Mesenchymal stem cell (in vitro differentiated cells and primary cell): ENCODE measurements at regions not wholly inside any gene's neighbourhood (a gene's known extent, or its start where the extent isn't known, plus 50 kb on each side); places are given as distances from the start of the nearest gene placed in this dataset.
"Not testable (repeated sequence)": the region's sequence is repeated elsewhere in the genome, so short reads cannot be mapped to it uniquely, and the experiment has no call there.

Source experiments
- DNase-seq: peaks from one replicate; pipeline ENCODE4 v3.0.0-alpha.2; 2013
- H2AFZ ChIP-seq: one replicate; pipeline ENCODE4 v1.6.1; 2013; ENCODE audit warnings: low read depth, mild to moderate bottlenecking, control low read depth, inconsistent platforms, low read length, moderate library complexity
- H2AK5ac ChIP-seq: 2 replicates; pipeline ENCODE4 v1.6.1; 2013; ENCODE audit warnings: low read length, moderate library complexity, mild to moderate bottlenecking, inconsistent platforms; ENCODE audit not compliant: severe bottlenecking
- H2BK120ac ChIP-seq: one replicate; pipeline ENCODE4 v1.6.1; 2013; ENCODE audit warnings: low read depth, mild to moderate bottlenecking, inconsistent platforms, low read length, moderate library complexity
- H2BK12ac ChIP-seq, 2 experiments: one replicate each; pipeline ENCODE4 v1.6.1; 2013; ENCODE audit warnings: inconsistent platforms in 2 of 2, low read length in 2 of 2, mild to moderate bottlenecking in 2 of 2, moderate library complexity in 2 of 2, control low read depth in 1 of 2
- H2BK15ac ChIP-seq: one replicate; pipeline ENCODE4 v1.6.1; 2013; ENCODE audit warnings: mild to moderate bottlenecking, low read depth, inconsistent platforms; ENCODE audit not compliant: poor library complexity, severe bottlenecking
- H2BK5ac ChIP-seq: 2 replicates; pipeline ENCODE4 v1.6.1; 2013; ENCODE audit warnings: low read depth, mild to moderate bottlenecking, low read length, control low read depth, inconsistent platforms; ENCODE audit not compliant: poor library complexity, severe bottlenecking
- H3K14ac ChIP-seq, 2 experiments: one replicate each; pipeline ENCODE4 v1.6.1; 2013; ENCODE audit warnings: inconsistent platforms in 2 of 2, low read length in 2 of 2, control low read depth in 1 of 2, mild to moderate bottlenecking in 1 of 2, moderate library complexity in 1 of 2
- H3K18ac ChIP-seq, 2 experiments: one replicate each; pipeline ENCODE4 v1.6.1; 2013; ENCODE audit warnings: inconsistent platforms in 2 of 2, low read length in 2 of 2, control low read depth in 1 of 2, low read depth in 1 of 2, mild to moderate bottlenecking in 1 of 2
- H3K23ac ChIP-seq, 2 experiments: one replicate each; pipeline ENCODE4 v1.6.1; 2013; ENCODE audit warnings: inconsistent platforms in 2 of 2, low read length in 2 of 2, mild to moderate bottlenecking in 2 of 2, moderate library complexity in 2 of 2, control low read depth in 1 of 2
- H3K27ac ChIP-seq: 2 replicates; pipeline ENCODE4 v1.5.1; 2013; ENCODE audit warnings: mild to moderate bottlenecking, moderate library complexity, low read length, control low read depth, inconsistent platforms; ENCODE audit not compliant: poor library complexity, severe bottlenecking
- H3K27me3 ChIP-seq, 2 experiments: 2 replicates each; pipeline versions ENCODE4 v1.6.1 to v1.7.0; 2013; ENCODE audit warnings: low read length in 2 of 2, mild to moderate bottlenecking in 2 of 2, moderate library complexity in 2 of 2, control low read depth in 1 of 2, inconsistent platforms in 1 of 2; ENCODE audit not compliant: control insufficient read depth in 1 of 2, insufficient read depth in 1 of 2
- H3K36me3 ChIP-seq, 2 experiments: 2 replicates each; pipeline versions ENCODE4 v1.6.1 to v1.7.0; 2013; ENCODE audit warnings: low read length in 2 of 2, control low read depth in 1 of 2, inconsistent platforms in 1 of 2, low read depth in 1 of 2, mild to moderate bottlenecking in 1 of 2; ENCODE audit not compliant: insufficient read depth in 2 of 2, control insufficient read depth in 1 of 2
- H3K4ac ChIP-seq, 2 experiments: one replicate each; pipeline ENCODE4 v1.6.1; 2013; ENCODE audit warnings: inconsistent platforms in 2 of 2, low read length in 2 of 2, mild to moderate bottlenecking in 2 of 2, moderate library complexity in 2 of 2, control low read depth in 1 of 2, low read depth in 1 of 2
- H3K4me1 ChIP-seq: 2 replicates; pipeline ENCODE4 v1.6.1; 2013; ENCODE audit warnings: low read depth, low read length, control low read depth; ENCODE audit not compliant: control insufficient read depth, insufficient read depth
- H3K4me2 ChIP-seq: 2 replicates; pipeline ENCODE4 v1.6.1; 2013; ENCODE audit warnings: low read length, mild to moderate bottlenecking, inconsistent platforms; ENCODE audit not compliant: poor library complexity, severe bottlenecking
- H3K4me3 ChIP-seq, 2 experiments: 2 replicates each; pipeline versions ENCODE4 v1.5.1 to v1.7.0; 2013; ENCODE audit warnings: low read length in 2 of 2, mild to moderate bottlenecking in 2 of 2, control low read depth in 1 of 2, low read depth in 1 of 2; ENCODE audit not compliant: insufficient read depth in 1 of 2
- H3K79me1 ChIP-seq: replicated peaks from 2 replicates; pipeline ENCODE4 v1.6.1; 2013; ENCODE audit warnings: mild to moderate bottlenecking, control low read depth, low read length, inconsistent platforms; ENCODE audit not compliant: poor library complexity, severe bottlenecking
- H3K9ac ChIP-seq: 2 replicates; pipeline ENCODE4 v1.7.0; 2013; ENCODE audit warnings: mild to moderate bottlenecking, low read length, moderate library complexity
- H3K9me3 ChIP-seq: 2 replicates; pipeline ENCODE4 v1.7.0; 2013; ENCODE audit warnings: mild to moderate bottlenecking, low read length; ENCODE audit not compliant: control insufficient read depth
- H4K8ac ChIP-seq: one replicate; pipeline ENCODE4 v1.6.1; 2013; ENCODE audit warnings: inconsistent platforms, mild to moderate bottlenecking, low read length, moderate library complexity
- H4K91ac ChIP-seq: one replicate; pipeline ENCODE4 v1.6.1; 2013; ENCODE audit warnings: mild to moderate bottlenecking, low read length, inconsistent platforms
- WGBS: methylation state at CpG from one replicate; pipeline ENCODE4 v1.1.7; 2013; ENCODE audit warnings: mixed read lengths; 5-methylcytosine and 5-hydroxymethylcytosine counted together

DNA sequence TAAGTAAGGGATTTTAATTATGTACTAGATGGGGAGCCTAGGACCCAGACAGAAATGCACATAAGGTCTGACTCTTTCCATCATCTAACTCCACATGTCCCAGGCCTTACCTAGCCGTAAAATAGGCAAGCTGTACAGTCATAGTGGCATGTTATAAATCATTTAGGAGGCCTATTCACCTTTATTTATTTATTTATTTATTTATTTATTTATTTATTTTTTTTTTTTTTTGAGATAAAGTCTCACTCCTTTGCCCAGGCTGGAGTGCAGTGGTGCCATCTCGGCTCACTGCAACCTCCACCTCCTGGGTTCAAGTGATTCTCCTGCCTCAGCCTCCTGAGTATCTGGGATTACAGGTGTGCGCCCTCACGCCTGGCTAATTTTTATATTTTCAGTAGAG lies 55.6 kb upstream of the KIT start:
- not testable (repeated sequence) for H2BK12ac ChIP-seq, H3K9ac ChIP-seq, H3K4me1 ChIP-seq, H2BK5ac ChIP-seq, H3K23ac ChIP-seq, H3K4me2 ChIP-seq, H3K4ac ChIP-seq, H3K9me3 ChIP-seq, H3K18ac ChIP-seq, H3K14ac ChIP-seq, H3K27me3 ChIP-seq, DNase-seq, H2BK120ac ChIP-seq, H3K36me3 ChIP-seq, H3K27ac ChIP-seq, H2BK15ac ChIP-seq, H3K4me3 ChIP-seq, H2AK5ac ChIP-seq, H3K79me1 ChIP-seq, H4K8ac ChIP-seq, H4K91ac ChIP-seq, H2AFZ ChIP-seq
- WGBS = 80% methylated on average over 3 of the region's 4 CpGs

DNA sequence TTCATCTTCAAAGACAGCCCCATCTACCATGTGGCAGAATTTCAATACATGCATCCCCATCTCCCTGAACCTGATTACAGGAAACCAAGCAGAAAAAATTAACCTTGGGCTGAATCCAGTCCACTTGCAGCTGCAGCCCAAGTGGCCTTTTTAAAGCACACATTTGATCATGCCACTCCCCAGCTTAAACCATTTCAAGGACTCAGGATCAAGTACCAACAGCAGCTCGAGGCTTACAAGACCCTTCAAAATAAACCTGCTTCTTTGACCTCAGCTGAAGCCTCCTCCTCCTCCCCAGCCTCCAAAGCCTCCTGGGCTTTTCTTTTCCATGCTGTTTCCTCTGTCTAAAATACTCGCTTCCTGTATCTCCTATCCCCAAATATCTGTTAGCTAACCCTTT lies 50.7 kb upstream of the KIT start:
- H4K91ac ChIP-seq = no peak overlapping the region
- no peak overlapping the region for H2AFZ ChIP-seq
- no peak overlapping the region for H3K4ac ChIP-seq
- no peak overlapping the region for H3K4me2 ChIP-seq
- H3K14ac ChIP-seq = no peak overlapping the region
- H3K9me3 ChIP-seq = peaks cover 4% of the 10 kb centered on the region
- H3K23ac ChIP-seq = no peak overlapping the region
- no peak overlapping the region for H2AK5ac ChIP-seq
- H2BK120ac ChIP-seq = no peak overlapping the region
- no peak for DNase-seq
- no peaks in the 10 kb centered on the region for H3K36me3 ChIP-seq
- no peaks in the 10 kb centered on the region for H3K79me1 ChIP-seq
- no peak overlapping the region for H3K9ac ChIP-seq
- H3K18ac ChIP-seq = no peak overlapping the region
- H3K27me3 ChIP-seq = peaks cover 0 to 8% of the 10 kb centered on the region in 2 experiments
- H3K4me1 ChIP-seq = no peaks in the 10 kb centered on the region
- WGBS = 79% methylated on average over 2 of the region's 2 CpGs
- H2BK15ac ChIP-seq = no peak overlapping the region
- H2BK5ac ChIP-seq = no peak overlapping the region
- no peak overlapping the region for H2BK12ac ChIP-seq
- no peak overlapping the region for H4K8ac ChIP-seq
- no peak overlapping the region for H3K4me3 ChIP-seq
- H3K27ac ChIP-seq = no peak overlapping the region

DNA sequence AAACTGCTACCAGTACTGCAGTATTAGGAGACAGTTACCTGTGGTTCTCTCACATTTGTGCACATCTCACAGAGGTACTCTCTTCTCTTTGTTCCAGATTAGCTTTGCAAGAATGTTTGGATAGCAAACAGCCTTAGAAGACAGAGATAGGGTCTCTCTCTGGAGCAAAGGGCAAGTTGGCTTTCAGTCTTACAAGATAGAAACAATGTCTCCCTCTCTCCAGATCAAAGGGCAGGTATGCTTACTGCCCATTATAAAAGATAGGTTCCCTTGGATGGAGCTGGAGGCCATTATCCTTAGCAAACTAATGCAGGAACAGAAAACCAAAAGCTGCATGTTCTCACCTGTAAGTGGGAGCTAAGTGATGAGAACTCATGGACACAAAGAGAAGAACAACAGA lies 50.2 kb upstream of the KIT start:
- Histone ChIP-seq H3K23ac (no peak overlapping the region), H2AK5ac (no peak overlapping the region)

More for the DNA sequence above, 50.2 kb upstream of the KIT start:
- Histone ChIP-seq H3K18ac (no peak overlapping the region), H3K4ac (no peak overlapping the region), H4K8ac (no peak overlapping the region), H2BK120ac (no peak overlapping the region), H3K14ac (no peak overlapping the region), H4K91ac (no peak overlapping the region), H3K79me1 (no peaks in the 10 kb centered on the region), H2AFZ (no peak overlapping the region), H3K9ac (no peak overlapping the region), H3K4me2 (no peak overlapping the region), H2BK15ac (no peak overlapping the region), H3K27me3 (peaks cover 0 to 13% of the 10 kb centered on the region in 2 experiments), H3K4me1 (no peaks in the 10 kb centered on the region), H3K27ac (no peak overlapping the region), H3K4me3 (no peak overlapping the region), H3K36me3 (no peaks in the 10 kb centered on the region), H3K9me3 (peaks cover 4% of the 10 kb centered on the region), H2BK12ac (no peak overlapping the region), H2BK5ac (no peak overlapping the region)
- DNase-seq = no peak
